ENCODE measurements at regions not wholly inside any gene's neighbourhood (a gene's known extent, or its start where the extent isn't known, plus 50 kb on each side); places are given as distances from the start of the nearest gene placed in this dataset.
"Not testable (repeated sequence)": the region's sequence is repeated elsewhere in the genome, so short reads cannot be mapped to it uniquely, and the experiment has no call there.

DNA sequence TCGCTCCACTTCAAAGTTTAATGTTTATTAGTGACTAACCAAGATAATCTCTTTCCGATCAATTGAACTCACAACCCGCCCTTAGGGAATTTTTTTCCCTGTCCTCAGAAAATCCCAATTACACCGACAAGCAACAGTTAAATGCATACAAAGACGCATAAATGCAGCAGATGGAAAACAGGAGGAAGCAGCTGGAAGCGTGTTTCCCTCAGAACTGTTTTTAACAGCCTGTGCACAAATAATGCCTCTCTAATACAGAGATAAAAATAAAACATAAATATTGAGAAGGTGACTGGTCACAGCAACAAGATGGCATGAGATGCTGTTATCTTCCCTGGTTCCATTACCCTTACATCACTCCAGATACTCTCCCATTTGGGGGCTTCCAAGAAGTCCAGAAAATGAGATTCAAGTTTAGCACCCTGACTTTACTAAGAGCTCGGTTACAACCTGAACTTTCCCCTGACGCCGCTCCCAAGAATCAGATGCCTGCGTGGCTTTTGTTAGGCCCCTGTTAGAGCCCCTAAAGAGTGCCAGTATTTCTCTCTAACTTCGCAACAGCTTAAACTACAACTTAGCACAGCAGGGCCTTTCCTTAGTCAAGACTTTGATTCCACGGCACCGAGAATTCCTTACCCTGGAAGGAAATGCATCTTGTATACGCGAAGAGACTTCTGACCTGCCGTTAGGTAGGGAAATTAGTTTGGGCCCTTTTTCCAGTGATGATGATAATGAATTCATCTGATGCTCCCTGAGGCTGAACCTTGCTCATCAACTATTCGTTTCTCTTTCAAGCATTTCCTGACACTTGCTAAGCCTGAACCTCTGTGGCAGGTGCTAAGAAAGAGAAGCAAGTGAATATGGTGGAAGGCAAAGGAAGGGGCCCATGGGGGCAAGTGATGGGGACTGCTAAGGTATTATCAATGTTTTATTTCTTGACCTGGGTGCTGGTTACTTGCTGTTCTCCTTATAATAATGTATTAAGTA is 137.7 kb upstream of the SMYD2 start:
- no peak for DNase-seq

DNA sequence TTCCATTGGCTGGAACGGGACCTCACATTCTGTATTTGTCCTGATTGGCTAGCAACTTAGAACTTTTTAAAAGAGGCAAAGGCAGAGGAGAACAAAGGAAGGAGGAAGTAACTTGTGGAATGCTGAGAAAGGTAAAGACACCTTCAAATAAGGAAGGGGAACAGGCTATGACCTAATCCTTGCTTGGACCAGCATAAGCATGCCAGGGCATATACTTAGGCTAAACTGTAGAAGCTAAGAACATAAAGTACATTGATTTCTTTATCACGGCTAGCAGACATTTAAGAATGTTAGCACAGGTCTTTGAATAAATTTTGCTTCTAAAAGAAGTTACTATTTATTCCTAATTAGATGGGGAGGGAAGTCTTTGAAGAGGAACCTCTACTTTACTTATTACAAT is 136.4 kb upstream of the SMYD2 start:
- DNase-seq: not testable (repeated sequence)

DNA sequence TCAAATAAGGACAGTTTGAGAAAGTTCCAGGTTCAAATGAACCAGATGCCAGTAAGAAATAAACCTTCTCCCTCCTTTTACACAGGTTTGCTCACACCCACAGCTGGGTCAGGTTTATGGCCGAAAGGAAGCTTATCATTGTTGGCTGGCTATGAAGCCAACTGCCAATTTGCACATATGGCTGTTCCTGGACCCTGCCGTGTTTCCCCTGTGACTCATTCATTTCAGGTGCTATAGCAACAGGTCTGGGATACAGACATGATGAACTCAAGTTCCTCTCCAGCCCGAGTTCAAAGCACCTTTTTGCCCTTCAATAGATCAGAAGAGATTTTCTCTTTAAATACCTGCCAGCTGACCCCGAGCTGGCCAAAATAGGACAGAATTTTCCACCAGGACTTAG is 134.4 kb upstream of the SMYD2 start:
- DNase-seq: no peak

DNA sequence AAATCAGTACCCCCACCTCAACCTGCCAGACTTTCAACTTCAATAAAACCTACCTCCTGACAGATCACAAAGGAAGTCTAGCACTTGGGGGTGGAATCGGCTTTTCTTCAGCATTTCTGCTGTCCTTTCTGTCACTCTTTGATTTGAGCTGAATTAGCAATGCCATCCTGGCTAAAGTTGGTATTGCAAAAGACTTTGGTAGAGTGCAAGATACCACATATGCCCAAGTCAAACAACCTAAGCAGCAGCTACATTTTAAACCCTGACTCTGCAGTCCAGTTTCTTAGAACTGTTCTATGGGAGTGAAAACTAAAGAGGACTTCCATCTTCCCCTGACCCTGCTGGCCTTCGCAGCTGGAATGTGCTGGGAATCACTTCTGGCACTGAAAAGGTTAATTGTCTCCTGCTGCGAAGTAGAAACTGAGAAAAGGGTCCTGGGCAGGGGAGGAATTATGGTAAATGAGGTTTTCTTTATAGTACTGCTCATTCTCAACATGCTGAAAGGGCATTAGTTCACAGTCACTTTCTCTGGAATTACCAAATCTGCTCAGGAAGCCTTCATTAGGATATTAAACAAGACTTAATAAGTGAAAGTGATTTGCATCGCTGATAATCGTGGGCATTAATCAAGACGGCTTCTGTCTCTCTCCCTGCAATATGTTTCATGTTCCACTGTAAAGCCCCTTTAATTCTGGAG is 126.2 kb upstream of the SMYD2 start:
- no peak for DNase-seq

DNA sequence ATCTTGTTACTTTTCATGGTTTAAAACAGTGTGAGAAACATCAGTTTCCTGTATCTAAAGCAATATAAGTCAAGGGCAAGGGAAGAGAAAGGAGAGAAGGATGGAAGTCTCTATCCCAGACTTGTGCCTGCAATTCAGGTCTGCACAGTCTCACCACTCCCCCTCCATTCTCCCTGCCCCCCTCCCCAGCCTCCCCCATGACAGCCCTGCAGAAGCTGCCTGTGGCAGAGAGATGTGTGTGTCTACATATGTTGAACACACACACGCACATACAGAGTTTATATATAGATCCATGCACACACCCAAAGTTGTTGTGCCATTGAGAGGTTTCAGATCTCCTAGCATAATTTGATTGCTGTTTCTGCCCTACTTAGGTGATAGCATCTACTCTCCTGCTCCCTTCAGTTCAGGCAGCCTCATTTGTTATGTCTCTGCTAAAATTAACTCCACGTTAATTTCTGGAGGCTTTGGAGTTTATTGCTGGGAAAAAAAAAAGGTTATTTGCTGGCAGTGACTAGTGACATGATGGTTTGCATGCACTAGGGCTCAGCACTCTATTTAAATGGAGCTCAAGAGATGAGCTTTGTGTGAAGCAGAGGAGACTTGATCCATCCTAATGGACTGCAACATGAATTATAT is 124.9 kb upstream of the SMYD2 start:
- DNase-seq: no peak

DNA sequence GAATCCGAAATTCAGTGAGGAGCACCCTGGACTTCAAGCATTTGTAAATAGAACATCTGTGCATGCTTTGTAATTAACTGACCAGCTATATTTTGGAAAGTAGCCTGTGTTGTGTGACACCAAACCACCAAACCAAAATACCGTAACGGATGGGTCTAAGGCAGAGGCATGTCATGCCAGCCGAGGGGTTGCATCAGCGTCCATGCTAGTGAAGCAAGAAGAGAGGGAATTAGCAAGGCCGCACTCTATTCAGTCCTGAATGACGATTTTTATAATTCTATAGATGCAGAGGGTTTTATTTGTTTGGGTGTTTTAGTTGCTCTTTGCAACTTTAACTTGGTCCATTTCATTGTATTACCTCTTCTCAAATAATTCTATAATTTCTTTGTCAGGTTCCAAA is 116.8 kb upstream of the SMYD2 start:
- no peak for DNase-seq

DNA sequence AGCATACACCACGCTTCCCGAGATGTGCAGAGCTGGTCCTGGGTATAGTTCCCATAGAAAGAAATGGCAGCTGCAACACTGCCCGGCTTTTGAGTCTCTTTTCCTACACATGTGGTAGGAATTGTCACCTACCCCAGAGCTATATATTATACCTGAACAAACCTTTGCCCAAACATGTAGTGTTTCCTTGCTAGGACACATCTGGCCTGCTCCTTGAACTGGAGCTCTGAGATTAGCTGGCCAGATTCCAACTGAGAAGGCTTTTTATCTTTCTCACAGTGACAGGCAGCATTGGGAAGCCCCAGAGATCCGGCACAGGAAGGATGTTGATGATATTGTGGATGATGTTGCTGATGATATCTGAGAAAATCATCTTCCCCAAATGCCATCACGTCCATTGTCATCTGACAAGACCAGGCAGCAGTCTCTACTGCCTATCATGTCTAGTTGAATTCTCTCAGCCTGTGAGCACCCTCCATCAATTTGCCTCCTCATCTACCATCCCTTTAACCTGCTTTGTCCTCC is 115.0 kb upstream of the SMYD2 start:
- no peak for DNase-seq

DNA sequence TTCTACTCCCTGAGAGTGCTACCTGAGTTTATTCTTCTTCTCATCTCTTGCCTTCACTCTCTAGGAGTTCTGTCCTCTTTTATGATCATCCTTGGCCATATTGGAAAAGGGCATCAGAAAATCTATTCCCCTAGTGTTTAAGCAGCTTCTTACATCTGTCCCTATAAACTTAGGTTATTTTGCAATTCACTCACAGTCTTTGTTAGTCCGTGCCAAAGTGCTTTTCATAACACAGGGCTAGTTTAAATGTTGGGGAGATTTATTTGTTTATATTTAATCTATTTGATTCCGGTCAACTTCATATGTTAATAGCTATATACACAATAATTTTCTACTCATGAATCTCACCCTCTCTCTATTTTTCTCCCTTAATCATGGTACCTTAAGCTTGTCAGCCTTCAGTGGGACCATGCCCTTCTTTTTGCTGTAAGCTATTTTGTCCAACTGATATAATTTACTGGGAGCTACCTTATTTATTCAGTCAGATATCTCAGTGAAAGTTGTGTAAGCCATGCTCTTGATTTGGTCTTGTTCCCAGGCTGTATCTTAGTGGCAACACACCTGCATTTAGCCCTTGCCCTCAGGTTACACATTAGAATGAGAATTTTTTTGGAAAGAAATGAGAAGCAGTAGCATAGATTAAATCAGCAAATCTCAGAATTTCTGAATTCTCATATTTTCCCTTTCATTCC is 106.3 kb upstream of the SMYD2 start:
- no peak for DNase-seq

DNA sequence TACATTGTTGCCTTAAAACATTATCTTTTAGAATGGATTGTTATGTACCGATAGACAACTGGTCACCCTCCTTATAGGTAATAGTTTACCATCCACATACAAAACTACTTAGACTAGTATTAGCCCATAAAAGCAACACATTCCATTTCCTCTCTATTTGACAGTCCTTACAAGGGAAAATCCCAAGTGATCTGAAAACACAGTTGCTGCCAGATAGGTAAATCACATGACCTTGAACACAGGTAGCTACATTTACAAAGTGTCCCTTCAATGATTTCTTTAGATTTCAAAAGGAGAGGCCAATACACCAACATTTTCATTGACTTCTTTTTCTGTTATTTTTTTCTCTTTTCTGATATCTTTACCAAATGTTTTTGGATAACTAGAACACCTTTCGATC is 102.9 kb upstream of the SMYD2 start:
- no peak for DNase-seq

DNA sequence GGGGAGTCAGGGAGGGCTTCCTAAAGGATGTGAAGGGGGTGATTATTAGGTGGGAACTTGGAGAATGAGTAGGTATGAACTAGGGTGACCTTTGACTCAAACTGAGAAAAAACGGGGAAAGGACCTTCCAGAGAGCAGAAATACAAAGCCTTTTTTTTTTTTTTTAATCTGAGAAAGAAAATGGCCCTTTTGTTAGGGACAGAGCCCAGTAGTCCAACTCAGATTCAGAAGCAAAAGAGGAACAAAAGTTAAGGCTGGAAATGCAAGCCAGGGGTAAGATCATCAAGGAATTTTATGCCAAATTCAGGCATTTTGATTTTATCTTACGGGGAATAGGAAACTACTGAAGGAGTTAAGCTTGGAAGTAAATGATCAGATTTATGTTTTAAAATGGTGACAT is 96.0 kb upstream of the SMYD2 start:
- DNase-seq: no peak

DNA sequence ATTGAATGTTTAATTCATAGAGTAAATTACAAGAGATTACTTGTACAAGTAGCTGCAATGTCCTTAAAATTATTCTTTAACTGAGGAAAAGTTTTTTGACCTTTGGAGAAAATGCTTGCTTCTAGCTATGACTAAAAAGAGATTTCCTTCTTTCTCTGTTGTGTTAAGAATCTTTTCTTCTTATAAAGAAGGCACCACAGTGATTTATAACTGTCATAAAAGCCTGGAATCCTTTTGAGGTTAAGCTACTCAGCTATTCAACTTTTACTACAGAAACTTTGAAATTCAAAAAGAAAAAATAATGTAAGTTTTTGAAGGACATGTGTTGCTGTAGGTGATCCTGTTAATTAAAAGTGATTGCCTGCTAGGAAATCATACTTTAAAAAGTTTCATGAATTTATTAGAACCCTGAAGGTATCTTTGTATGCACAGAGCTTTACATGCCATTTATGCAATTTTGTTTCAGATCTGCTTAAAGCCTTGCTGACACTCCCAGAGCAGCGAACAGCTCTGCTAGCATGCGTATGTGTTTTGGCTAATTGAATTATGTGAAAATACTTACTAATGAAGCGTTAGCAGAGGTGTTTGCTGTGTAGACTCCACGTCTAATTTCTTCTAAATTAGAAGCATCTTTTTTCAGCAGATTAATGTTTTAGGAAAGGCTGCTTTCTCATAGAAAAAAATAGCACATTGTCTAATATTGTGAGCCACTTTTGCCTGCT is 94.7 kb upstream of the SMYD2 start:
- no peak for DNase-seq

DNA sequence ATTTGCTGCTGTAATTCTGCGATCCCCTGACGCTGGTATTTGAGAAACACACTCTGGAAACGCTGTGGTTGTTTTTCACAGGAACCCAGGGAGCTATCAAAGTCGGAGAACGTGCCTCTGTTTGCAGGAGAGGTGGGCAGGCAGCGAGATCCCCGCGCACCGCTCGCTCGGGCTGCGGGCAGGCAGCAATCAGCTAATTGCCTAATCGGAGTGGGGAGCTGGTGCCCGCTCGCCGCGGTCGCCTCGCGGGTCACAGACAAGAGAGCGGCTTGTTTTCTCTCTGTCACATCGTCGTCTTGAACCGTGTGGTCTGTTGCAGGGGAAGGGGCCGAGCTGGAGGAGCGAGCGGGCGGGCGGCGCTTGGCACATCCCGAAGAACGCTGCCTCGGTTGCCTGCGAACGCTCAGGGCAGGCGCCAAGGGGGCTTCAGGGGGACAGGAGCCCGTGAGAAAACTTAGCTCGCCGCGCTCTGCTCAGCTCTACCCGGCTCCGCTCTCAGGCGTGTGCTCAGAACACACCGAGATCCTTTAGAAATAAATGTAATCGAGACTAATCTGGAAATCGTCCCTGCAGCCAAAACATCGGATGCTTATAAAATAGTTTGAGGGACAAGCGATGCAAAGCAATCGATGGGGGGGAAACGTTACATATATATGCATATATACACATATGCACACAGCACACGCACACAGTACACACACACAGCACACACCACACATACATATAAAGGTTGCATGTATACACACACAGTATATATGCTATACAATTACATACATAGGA is 93.6 kb upstream of the SMYD2 start:
- no peak for DNase-seq

DNA sequence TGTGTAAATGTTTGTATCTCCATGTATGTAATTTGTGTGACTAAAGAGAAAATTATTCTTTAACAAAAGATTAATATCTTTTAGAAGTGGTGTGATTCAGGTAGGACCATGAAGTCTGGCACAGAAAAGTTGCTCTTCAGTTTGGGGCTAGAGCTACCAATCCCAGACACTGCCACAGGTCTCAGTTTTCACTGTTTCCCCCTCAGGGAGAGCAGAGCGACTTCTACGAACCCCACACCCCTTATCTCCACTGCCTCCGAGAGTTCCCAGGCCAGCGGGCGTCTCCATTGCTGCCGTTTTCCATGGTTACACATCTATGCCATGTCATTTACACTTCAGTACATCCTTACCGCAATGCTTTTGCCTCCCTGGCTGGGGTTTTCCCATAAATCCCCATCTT is 93.0 kb upstream of the SMYD2 start:
- no peak for DNase-seq

DNA sequence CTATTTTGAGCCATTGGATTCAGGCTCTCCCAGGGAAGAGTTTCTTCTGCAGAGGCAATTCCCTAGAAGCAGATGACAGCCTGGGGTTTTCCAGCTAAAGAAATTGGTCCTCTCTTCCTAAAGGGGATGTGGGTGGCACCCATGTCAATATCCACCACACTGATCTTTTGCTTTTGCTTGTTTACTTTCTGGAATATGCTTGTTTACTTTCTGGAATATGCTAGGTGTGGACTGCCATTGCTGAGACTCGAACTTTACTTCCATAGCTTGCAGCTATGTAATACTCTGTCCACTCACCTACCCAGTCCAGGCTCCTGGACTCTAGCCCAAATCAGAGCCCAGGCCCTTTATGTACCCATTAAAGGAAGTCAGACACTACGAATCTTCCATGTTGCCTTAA is 92.1 kb upstream of the SMYD2 start:
- DNase-seq: no peak

DNA sequence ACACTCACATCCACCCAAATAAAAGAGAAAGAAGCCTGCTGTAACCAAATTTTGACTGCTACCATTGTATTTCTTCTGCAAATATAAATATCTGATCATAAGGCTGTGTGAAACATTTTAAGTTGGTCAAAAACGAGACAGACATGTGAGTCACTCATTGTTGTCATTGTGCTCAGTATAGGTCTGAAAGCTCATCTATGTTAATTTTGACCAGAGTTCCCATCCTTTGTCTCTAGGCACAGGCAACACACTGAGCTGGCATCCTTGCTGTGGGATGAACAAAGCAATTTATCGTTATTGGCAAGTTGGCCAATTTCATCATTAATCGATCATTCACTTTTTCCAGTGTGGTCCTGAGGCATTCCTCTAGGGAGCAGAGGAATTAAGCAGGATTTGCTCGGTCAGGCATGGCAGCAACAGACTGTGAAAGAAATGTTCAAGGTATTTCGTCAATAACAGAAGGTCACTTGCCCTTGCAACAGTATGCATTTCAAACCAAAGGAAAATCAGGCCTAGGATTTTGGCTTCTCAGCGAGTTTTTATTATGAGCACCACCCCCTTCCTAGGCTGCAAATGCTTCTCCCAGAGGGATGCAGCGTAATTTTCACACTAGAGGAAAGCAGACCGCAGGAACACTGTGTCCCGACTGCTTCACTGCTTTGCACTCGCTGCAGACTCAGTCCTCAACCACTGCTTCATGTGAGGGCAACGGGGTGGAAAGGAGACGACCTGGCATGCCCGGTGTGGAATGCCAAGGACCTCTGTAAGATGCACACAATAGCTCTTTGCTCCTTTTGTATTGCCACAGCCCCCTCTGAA is 87.9 kb upstream of the SMYD2 start:
- DNase-seq: no peak

DNA sequence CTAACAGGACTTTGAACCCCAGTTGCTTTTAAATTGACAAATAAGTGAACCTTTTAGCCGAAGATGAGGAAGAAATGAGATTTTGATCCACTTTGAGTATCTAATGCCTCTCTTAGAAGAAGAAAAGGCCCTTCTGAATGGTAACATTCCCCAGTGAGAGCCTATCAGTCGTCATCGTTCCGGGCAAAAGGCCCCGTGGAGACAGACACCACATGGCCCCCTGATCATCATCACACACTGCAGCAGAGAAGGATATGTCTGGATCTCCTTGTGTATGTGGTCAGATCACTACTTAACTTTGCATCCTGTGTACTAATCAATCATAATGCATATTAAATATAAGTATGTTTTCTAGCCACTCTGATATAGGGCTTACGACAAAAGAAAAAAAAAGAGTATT is 87.3 kb upstream of the SMYD2 start:
- no peak for DNase-seq

DNA sequence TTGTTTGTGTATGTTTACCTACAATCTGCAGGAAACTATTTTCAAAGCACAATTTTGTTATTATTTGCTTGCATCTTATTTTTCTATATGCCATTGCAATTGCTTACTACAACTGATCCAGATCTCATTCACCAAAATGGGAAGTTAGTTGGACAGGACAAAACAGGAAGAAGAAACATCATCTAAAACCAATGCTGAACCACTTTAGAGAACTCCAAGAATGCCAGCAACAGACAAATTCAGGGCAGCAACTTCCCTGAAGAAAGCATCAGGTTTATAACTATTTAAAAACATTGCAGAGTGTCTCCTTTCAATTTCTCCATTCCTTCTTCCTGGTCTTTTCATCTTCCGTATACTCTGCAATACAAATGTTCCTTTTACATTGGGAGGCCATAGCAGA is 82.4 kb upstream of the SMYD2 start:
- no peak for DNase-seq

DNA sequence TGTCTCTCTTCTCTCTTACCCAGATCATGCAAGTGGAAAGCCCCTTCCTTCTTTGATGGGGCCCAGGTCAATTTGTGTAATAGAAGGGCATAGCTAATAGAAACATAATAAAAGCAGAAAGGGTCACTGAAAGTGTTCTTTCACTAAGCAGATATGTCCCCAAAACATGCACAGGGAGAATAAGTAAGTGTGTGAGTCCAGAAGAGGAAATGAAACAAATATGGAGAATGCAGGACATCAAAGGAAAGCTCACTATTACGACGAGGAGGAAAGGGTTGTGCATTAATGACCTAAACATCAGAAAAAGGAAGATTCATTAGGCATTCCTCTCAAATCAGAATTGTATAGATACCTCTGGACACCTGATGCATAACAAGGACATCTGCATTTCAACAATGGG is 81.4 kb upstream of the SMYD2 start:
- no peak for DNase-seq

DNA sequence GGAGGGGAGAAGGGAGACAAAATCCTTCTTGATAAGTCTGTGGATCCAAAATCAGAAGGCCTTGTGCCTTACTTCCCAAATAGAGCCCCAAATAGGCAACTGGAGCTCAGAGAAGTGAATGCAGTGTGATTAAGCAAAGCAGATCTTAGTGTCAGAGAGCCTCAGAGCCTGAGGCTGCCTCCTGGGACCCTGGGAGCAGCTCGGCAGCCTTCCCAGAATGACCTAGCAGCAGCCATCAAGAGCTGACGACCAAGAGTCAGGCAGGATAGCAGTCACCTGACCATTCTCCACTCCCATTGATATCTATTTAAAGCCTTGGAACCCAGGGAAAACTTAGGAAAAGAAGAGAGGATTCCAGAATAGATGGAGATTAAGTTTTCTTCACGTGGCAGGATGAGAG is 78.0 kb upstream of the SMYD2 start:
- no peak for DNase-seq

DNA sequence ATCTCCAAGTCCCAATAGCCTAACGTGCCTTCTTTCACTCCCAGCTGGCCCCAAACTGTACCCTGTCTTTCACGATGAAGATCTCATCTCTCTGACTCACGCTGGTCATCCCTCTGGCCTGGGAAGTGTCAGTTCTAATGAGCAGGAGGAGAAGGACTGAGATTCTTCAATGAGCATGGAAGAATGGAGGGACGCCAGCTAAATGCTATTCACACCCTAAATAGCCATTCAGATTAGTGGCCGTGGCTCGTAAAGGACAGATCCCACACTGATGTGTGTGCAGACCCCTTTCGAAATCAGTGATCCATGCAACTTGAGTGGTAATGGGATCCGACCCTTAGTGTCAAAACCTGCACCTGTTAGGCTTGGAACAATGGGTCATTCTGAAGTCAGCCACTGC is 75.9 kb upstream of the SMYD2 start:
- no peak for DNase-seq

DNA sequence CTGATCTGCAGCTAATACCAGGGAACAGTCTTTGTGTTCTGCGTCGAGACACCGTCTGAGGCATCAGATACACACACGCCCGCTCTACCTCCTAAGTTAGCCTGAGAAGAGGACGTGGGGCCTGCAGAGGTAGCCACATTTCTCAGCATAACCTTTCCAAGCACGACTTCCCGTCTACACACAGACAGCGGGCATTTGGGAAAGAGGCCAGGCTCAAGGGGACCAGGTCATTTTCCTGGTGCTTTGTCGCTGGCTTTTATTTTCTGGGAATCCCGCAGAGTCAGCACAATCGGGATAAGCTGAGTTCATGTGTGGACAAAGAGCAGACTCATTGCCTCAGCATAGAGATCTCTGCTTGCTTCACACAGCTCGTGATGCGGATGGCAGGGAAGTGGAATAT is 72.5 kb upstream of the SMYD2 start:
- DNase-seq: no peak

Measured in HCEC 1CT (cell line).